Stimulated activated CD4-positive, alpha-beta T cell treated with anti-CD3 and anti-CD28 coated beads, TNF-alpha, amount 100 ng/mL, for 1 hour (primary cell): ENCODE measurements at regions not wholly inside any gene's neighbourhood (a gene's known extent, or its start where the extent isn't known, plus 50 kb on each side); places are given as distances from the start of the nearest gene placed in this dataset.

Experiments used
- DNase-seq, 3 donors: peaks; one replicate each; pipeline ENCODE4 v3.0.0-alpha.2; 2020; ENCODE audit warnings: low read depth in 3 of 3, low spot score in 1 of 3

DNA sequence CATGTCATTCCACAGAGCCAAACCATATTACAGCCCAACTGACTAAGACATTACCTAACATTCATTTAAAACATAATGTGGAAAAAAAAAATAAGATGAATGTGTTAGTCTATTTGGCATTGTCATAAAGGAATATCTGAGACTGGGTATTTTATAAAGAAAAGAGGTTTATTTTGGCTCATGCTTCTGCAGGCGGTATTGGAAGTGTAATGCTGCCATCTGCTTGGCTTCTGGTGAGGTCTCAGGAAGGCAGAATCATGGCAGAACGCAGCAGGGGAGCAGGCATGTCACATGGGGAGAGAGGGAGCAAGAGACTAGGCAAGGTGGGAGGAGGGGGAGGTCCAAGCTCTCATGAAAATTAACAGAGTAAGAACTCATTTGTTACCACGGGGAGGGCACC lies 504.8 kb upstream of the LRATD1 start:
- DNase-seq: no peak

DNA sequence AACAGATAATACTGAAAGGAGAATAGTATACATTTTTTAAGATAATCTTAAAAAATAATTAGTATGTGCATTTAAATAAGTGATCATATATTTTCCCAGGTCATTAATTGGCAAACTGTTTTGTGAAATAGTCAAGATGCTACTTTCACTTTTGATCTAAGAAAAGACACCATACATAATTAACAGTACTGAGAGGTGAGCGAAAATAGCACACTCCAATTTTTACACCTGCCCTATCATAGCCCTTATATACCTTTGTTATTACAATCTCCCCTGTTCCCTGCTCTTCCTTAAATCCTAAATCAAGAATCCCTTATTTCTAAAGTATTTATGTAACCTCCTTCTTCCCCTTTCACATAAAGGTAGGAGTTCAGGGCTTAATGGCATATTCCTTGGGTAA lies 500.1 kb upstream of the LRATD1 start:
- no peak for DNase-seq

- no peak for DNase-seq
These were observed 497.7 kb upstream of the LRATD1 start for GRCh38 chr2:14134771-14135170.

GRCh38 chr2:14136030-14136429 lies 496.5 kb upstream of the LRATD1 start:
- DNase-seq: no peak

DNA sequence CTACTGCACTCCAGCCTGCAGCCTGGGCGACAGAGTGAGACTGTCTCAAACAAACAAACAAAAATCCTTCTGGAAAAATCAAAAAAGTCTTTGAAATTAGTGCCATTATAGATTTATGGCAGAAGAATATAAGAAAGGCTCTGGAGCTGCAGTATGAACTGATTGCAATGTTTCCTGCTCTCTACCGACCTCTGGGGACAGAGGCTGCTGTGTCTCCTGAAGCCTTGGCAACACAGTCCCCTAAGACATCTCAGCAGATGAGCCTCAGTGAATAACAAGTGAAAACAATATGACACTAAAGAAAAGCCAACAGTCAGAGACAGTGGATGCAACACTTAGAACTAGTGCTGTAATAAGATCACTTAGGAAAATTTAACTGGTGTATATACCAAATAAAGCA lies 494.9 kb upstream of the LRATD1 start:
- no peak for DNase-seq

GRCh38 chr2:14140009-14140550 lies 492.4 kb upstream of the LRATD1 start:
- no peak for DNase-seq

DNA sequence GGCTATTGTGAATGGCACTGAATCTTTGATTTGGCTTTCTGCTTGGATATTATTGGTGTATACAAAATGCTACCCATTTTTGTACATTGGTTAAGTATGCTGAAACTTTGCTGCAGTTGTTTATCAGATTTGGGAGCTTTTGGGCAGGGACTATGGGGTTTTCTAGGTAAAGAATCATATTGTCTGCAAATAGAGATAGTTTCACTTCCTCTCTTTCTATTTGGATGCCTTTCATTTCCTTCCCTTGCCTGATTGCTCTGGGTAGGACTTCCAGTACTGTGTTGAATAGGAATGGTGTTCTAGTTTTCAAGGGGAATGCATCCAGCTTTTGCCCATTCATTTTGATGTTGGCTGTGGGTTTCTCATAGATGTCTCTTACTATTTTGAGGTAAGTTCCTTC lies 489.1 kb upstream of the LRATD1 start:
- no peak for DNase-seq

- DNase-seq: no peak
These were observed 484.3 kb upstream of the LRATD1 start for GRCh38 chr2:14148216-14148615.

DNA sequence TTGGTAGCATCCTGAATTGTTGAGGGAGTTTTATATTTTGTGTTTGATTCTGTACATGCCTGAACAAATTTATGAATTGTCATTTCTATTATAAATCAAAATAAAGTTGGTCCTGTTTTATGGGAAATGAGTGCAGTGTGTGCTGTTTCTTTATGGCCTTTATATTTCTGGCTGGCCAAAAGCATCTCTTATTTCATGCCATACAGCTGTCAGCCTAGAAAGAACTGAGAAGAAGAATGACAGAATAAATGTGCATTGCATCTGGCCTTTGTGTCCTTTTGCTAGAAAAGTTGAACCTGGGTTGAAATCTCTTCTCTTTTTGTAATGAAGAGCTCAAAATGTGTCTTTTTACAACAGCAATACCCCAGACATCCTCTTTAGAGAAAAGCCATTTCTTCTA lies 474.7 kb upstream of the LRATD1 start:
- no peak for DNase-seq

GRCh38 chr2:14180333-14180732 lies 452.2 kb upstream of the LRATD1 start:
- no peak for DNase-seq

GRCh38 chr2:14182227-14182946 lies 450.1 kb upstream of the LRATD1 start:
- no peak for DNase-seq

DNA sequence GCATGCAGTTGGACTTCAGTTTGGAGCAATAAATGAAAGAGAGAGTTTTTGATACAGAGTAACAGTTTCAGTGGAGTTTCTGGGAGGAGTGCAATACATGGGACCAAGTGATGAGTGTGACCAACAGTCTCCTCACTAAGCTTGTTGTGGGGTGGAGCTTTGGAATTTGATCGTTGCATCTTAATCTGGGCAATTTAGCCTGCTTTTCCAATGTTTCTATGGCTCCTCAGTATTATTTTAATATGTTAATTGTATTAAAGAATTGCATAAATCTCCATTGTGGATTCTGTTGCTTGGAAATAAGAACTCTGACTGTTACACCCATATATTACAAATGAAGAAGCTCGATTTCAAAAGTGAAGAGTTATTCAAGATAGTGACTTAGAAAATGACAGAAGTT lies 446.6 kb upstream of the LRATD1 start:
- DNase-seq: no peak

DNA sequence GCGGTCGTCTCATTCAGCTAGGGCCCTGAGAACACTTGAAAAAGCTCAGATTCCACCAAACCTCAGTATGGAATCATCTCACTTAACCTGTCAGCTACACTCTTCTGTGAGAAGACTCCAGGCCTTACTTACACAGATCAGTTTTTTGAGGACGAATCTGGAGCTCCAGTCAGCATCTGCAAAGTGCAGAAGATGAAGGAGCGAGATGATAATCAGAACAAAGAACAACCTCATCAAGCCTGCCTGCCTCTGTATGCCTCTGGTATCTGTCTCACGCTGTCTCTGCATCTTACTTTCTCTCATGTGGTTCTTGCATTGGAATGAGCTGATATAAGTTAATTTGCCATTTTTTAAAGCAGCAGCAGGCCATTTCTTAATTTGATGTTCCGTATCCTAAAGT lies 444.1 kb upstream of the LRATD1 start:
- no peak for DNase-seq

DNA sequence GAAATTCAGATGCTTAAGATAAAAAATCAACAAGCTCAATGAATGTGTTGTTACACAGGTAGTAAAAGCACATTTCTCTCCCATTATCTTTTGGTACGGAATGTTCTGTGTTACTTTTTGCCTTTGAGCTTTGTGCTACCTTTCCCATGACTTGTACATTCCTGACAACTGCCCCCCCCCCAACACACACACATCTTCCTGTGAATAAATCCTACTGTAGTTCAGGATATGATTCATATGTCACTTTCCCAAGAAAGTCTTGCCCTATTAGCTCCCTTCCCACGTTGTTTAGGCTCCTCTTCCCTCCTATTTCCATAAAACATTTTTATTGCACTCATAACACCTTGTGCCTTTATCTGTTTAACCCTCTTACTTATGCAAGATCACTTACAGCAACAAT lies 442.6 kb upstream of the LRATD1 start:
- no peak for DNase-seq

DNA sequence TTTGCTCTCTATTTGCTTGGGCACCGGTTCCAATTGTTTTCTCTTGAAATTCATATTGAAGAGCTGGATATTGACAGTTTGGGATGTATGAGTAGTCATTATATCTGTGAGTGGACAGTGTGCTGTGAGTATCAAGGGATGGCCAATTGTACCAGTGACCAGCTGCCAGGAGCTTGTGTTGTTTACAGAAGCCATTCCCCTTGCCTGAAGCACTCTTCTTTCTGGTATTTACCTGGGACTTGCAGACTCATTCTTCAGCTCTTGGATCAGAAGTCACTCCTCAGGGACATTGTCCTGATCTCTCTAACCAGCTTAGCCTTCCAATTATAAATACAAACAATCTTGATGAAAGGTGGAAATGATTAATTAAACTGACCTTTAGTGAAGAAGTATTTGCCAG lies 438.3 kb upstream of the LRATD1 start:
- no peak for DNase-seq

DNA sequence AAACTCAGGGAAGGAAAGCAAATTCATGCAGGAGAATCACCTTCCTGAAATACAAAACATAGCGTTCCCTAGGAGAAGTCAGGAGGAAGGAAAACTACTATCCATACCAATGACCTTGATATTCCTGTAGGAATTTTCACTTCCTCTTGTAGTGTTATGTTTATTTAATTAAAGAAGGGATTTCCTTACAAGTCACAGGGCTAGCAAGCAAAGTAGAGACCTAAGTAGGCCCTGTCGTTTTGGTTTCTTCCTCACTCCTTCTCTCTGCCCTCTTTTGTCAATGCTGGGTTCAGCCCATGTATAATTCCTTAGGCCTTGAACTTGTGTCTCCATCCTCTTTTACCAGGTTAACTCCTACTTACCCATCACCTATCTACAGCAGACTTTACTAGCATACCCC lies 435.2 kb upstream of the LRATD1 start:
- DNase-seq: no peak

DNA sequence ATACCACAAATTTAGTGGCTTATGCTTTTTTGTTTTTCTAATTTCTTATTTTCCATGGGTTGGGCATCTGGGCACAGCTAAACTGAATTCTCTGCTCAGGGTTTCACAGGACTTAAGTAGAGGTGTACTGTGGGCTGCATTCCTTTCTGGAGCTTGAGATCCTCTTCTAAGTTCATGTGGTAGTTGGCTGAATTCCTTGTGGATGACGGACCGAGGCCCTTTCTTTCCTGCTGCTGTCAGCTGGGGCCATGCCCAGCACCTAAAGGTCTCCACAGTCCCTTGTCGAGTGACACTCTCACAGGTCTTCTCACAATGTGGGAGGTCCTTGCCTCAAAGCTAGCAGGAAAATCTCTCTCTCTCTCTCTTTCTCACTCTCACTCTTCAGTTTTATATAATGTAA lies 433.5 kb upstream of the LRATD1 start:
- DNase-seq: no peak

DNA sequence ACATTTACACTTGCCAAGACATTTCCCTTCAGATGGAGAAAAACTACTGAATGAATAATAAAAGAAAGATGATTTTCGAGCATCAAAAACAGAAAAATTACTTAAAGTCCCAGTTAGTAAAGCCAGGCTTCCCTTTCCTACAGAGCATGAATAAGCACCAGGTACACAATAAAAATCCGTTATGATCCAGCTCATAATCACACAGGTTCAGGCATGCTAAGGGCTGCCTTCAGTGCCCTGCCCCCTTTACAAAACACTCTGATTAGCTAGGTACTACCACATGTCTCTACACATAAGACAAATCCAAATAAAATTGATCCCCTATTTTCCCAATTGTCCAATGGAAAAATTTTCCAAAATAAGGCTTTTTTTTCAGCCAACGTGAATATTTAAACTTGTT lies 413.2 kb upstream of the LRATD1 start:
- DNase-seq: no peak

- DNase-seq: no peak
These were observed 412.4 kb upstream of the LRATD1 start for GRCh38 chr2:14220101-14220500.

DNA sequence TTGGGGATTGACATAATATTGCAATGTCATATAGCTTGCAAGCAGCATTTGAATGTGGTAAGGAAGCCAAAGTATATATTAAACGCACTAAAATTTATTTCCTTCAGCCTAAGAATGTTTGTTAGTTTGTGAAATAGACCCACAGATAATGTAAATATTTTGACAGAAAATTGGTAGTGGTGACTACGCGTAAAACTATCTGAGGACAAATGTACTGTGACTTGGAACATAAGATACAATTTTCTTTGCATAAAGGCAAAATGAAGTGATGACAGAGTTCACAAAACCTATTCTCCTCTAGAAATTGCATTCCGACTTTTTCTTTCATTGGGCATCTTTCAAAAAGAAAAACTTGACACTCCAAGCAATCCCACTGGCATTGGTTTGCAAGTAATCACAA lies 411.1 kb upstream of the LRATD1 start:
- no peak for DNase-seq

GRCh38 chr2:14223576-14223975 lies 408.9 kb upstream of the LRATD1 start:
- no peak for DNase-seq

- DNase-seq: no peak
These were observed 401.1 kb upstream of the LRATD1 start for GRCh38 chr2:14231391-14231898.

- DNase-seq: no peak
These were observed 400.3 kb upstream of the LRATD1 start for GRCh38 chr2:14232217-14232616.
